Endothelial cell of umbilical vein (primary cell): ENCODE measurements at regions not wholly inside any gene's neighbourhood (a gene's known extent, or its start where the extent isn't known, plus 50 kb on each side); places are given as distances from the start of the nearest gene placed in this dataset.

Source experiments
- BruUV-seq: library from RNA; stranded (reverse); fragments of 400-500 nt; replicated peaks from 2 replicates; lab custom pipeline; 2021; lab: Mats Ljungman, UMichigan
- CTCF ChIA-PET: fragments of 300-600, 350-600 bp; sonication (Branson Sonifier 250); formaldehyde crosslinking; loops from one replicate; lab custom pipeline; 2021; ENCODE audit warnings: antibody characterized with exemption, inconsistent platforms; lab: Charles Lee
- POLR2A ChIA-PET: fragments of 300-600, 350-600 bp; sonication (Branson Sonifier 250); formaldehyde crosslinking; loops from one replicate; lab custom pipeline; 2021; ENCODE audit warnings: antibody characterized with exemption, inconsistent platforms; lab: Charles Lee
- DNase-seq: peaks from one replicate; pipeline ENCODE4 v3.0.0-alpha.2; 2011; ENCODE audit warnings: low read depth, low spot score
- FAIRE-seq: peaks from 2 replicates; lab custom pipeline; 2011; peaks lifted over from hg19 to GRCh38; lab: Jason Lieb, UNC
- H2AFZ ChIP-seq: 2 replicates; pipeline ENCODE4 v1.6.0; 2012; ENCODE audit warnings: low read depth, low read length, control low read depth, inconsistent platforms
- H3K27ac ChIP-seq: 2 replicates; pipeline ENCODE4 v1.5.1; 2011; ENCODE audit warnings: low read depth, mild to moderate bottlenecking, control low read depth, low read length, moderate library complexity; ENCODE audit not compliant: insufficient read depth
- H3K27me3 ChIP-seq, 2 experiments: 2 replicates each; pipeline versions ENCODE4 v1.6.0 to v1.6.1; 2011; ENCODE audit warnings: low read length in 2 of 2, mixed read lengths in 1 of 2; ENCODE audit not compliant: control insufficient read depth in 2 of 2, insufficient read depth in 2 of 2
- H3K36me3 ChIP-seq, 2 experiments: 2 replicates in 1 of 2; 3 replicates in 1 of 2; pipeline ENCODE4 v1.5.1; 2011; ENCODE audit warnings: low read length in 2 of 2, mild to moderate bottlenecking in 1 of 2, moderate library complexity in 1 of 2; ENCODE audit not compliant: control insufficient read depth in 2 of 2, insufficient read depth in 2 of 2; ENCODE audit errors: extremely low read depth in 1 of 2
- H3K4me1 ChIP-seq: 3 replicates; pipeline ENCODE4 v1.5.1; 2011; ENCODE audit warnings: mild to moderate bottlenecking, low read length; ENCODE audit not compliant: control insufficient read depth, insufficient read depth; ENCODE audit errors: extremely low read depth
- H3K4me2 ChIP-seq: 2 replicates; pipeline ENCODE4 v1.6.1; 2011; ENCODE audit warnings: low read length, control low read depth, mixed read lengths; ENCODE audit not compliant: insufficient read depth
- H3K4me3 ChIP-seq, 3 experiments: fragments of 200-600 bp in 1 of 3; sonication (generic), shearing (Covaris generic) in 1 of 3; replicated peaks in 1 of 3; 2 replicates each; pipeline ENCODE4 v1.5.1; 2011 to 2016; ENCODE audit warnings: control low read depth in 3 of 3, low read length in 3 of 3, mild to moderate bottlenecking in 2 of 3, inconsistent platforms in 1 of 3, low read depth in 1 of 3, moderate library complexity in 1 of 3; ENCODE audit not compliant: insufficient read depth in 1 of 3
- H3K79me2 ChIP-seq: 2 replicates; pipeline ENCODE4 v1.6.0; 2012; ENCODE audit warnings: low read length, inconsistent platforms; ENCODE audit not compliant: control insufficient read depth, insufficient read depth
- H3K9ac ChIP-seq: replicated peaks from 2 replicates; pipeline ENCODE3; 2011; ENCODE audit warnings: low read length, control low read depth; ENCODE audit not compliant: insufficient read depth; ENCODE audit errors: extremely low read depth
- H3K9me1 ChIP-seq: replicated peaks from 3 replicates; pipeline ENCODE4 v1.6.0; 2011; ENCODE audit warnings: mild to moderate bottlenecking, low read length; ENCODE audit not compliant: control insufficient read depth, insufficient read depth; ENCODE audit errors: extremely low read depth
- H3K9me3 ChIP-seq: replicated peaks from 2 replicates; pipeline ENCODE4 v1.5.1; 2012; ENCODE audit warnings: low read length, inconsistent platforms; ENCODE audit not compliant: control insufficient read depth, insufficient read depth
- H4K20me1 ChIP-seq: replicated peaks from 2 replicates; pipeline ENCODE3; 2011; ENCODE audit warnings: mild to moderate bottlenecking, low read length; ENCODE audit not compliant: control insufficient read depth, insufficient read depth; ENCODE audit errors: extremely low read depth
- CTCF ChIP-seq, 2 donors: IDR thresholded peaks; 1 replicate in 1 of 2; 2 replicates in 1 of 2; pipeline ENCODE4 v1.5.1; 2011; ENCODE audit warnings: low read length in 2 of 2, mild to moderate bottlenecking in 2 of 2, moderate library complexity in 2 of 2, control low read depth in 1 of 2, inconsistent platforms in 1 of 2, low read depth in 1 of 2; ENCODE audit not compliant: insufficient read depth in 1 of 2; ENCODE audit errors: extremely low read depth in 1 of 2
- FOS ChIP-seq: IDR thresholded peaks from 2 replicates; pipeline ENCODE4 v1.6.1; 2011; ENCODE audit warnings: mild to moderate bottlenecking, low read length, moderate library complexity, borderline replicate concordance; ENCODE audit not compliant: insufficient read depth
- GATA2 ChIP-seq: IDR thresholded peaks from 2 replicates; pipeline ENCODE4 v1.7.0; 2011; ENCODE audit warnings: low read depth, mild to moderate bottlenecking, moderate library complexity, mixed read lengths, low read length; ENCODE audit not compliant: insufficient read length, insufficient read depth
- JUN ChIP-seq: IDR thresholded peaks from 2 replicates; pipeline ENCODE4 v1.6.1; 2011; ENCODE audit warnings: borderline replicate concordance, low read depth; ENCODE audit not compliant: insufficient read length, insufficient read depth
- MYC ChIP-seq: IDR thresholded peaks from one replicate; pipeline ENCODE4 v1.6.1; 2011; ENCODE audit warnings: mild to moderate bottlenecking, low read depth, low read length
- POLR2A ChIP-seq: IDR thresholded peaks from 2 replicates; pipeline ENCODE4 v1.6.1; 2012; ENCODE audit warnings: low read depth, mild to moderate bottlenecking, control low read depth, low read length
- POLR2AphosphoS5 ChIP-seq: IDR thresholded peaks from 2 replicates; pipeline ENCODE4 v1.6.1; 2012; ENCODE audit warnings: low read depth, mild to moderate bottlenecking, control low read depth, low read length, moderate library complexity; ENCODE audit not compliant: insufficient read depth
- dilution Hi-C: fragments of 300-500 bp; cut with MboI; formaldehyde crosslinking; loops from one replicate; pipeline ENCODE4 v1.15.0; 2019; ENCODE audit warnings: low sequenced_read_pairs; ENCODE audit not compliant: extremely low pct_ligation_motif_present
- intact Hi-C: fragments of 100-400 bp; cut with micrococcal nuclease; formaldehyde crosslinking; loops from one replicate; pipeline ENCODE4 v1.10.0; 2022

DNA sequence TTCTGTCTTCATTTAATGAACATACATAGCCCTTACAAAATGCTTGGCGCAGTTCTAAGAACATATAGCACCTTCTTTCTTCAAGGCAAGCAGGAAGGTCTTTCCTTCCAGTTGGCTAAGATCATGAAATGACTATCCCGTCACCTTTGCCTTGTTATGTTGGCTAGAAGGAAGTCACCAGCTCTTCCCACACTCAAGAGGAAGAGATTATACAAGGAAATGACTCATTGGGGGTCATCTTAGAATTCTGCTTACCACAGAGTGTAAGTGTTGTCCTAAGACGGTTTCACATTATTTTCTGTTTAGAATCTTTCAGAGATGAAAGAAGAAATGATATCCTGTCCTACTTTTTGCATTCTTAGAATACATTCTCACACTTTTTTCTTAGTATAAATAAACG lies 808.0 kb upstream of the LUZP2 start:
- intact Hi-C loops (no loop called here), dilution Hi-C loops (no loop called here)
- Histone ChIP-seq H3K4me2 (no peak overlapping the region), H4K20me1 (no peaks in the 10 kb centered on the region), H3K36me3 (no peaks in the 10 kb centered on the region), H3K9me3 (no peaks in the 10 kb centered on the region), H3K27ac (no peak overlapping the region), H3K4me3 (no peak overlapping the region), H3K9me1 (no peaks in the 10 kb centered on the region), H3K4me1 (peaks cover 5% of the 10 kb centered on the region), H2AFZ (no peak overlapping the region), H3K79me2 (no peaks in the 10 kb centered on the region), H3K9ac (no peak overlapping the region), H3K27me3 (no peaks in the 10 kb centered on the region)
- BruUV-seq = no TSS peak
- FAIRE-seq (no peak), DNase-seq (peak; percentile 16)
- TF ChIP-seq CTCF (IDR thresholded peaks at IDR 0.05; ENCODE audit: extremely low read depth in 1 of 2, insufficient read depth in 1 of 2, low read depth in 1 of 2, low read length in 2 of 2) (no peak), FOS (peak; percentile 44), GATA2 (no peak), MYC (no peak), POLR2A (no peak), JUN (no peak), POLR2AphosphoS5 (no peak)
- CTCF ChIA-PET = no interaction called here
- POLR2A ChIA-PET = no interaction called here
